GM23338 (cell line): ENCODE measurements at regions not wholly inside any gene's neighbourhood (a gene's known extent, or its start where the extent isn't known, plus 50 kb on each side); places are given as distances from the start of the nearest gene placed in this dataset.

Experiments
- ATAC-seq: fragments of 200-7000 bp; cut with Tn5 transposase; 3 replicates; pipeline ENCODE4 v1.9.1; 2020
- DNase-seq: peaks from one replicate; pipeline ENCODE4 v3.0.0-alpha.2; 2015; ENCODE audit warnings: low spot score
- H2AFZ ChIP-seq: fragments of 200-600 bp; sonication (generic); 2 replicates; pipeline ENCODE4 v1.8.0; 2016; ENCODE audit warnings: antibody characterized with exemption, mild to moderate bottlenecking, moderate library complexity
- H3F3A ChIP-seq: fragments of 200-600 bp; sonication (generic); replicated peaks from 2 replicates; pipeline ENCODE4 v1.8.0; 2017; ENCODE audit warnings: antibody characterized with exemption, mixed run types, low read depth
- H3K27ac ChIP-seq: fragments of 200-600 bp; sonication (generic); 2 replicates; pipeline ENCODE4 v1.6.1; 2016; ENCODE audit warnings: low read depth
- H3K27me3 ChIP-seq: fragments of 200-600 bp; sonication (generic); 2 replicates; pipeline ENCODE4 v1.8.0; 2016; ENCODE audit warnings: mild to moderate bottlenecking, mixed run types, moderate library complexity; ENCODE audit not compliant: insufficient read depth
- H3K36me3 ChIP-seq: fragments of 200-600 bp; sonication (generic); 2 replicates; pipeline ENCODE4 v1.8.0; 2016; ENCODE audit warnings: mild to moderate bottlenecking; ENCODE audit not compliant: insufficient read depth
- H3K4me1 ChIP-seq: fragments of 200-600 bp; sonication (generic); 2 replicates; pipeline ENCODE4 v1.8.0; 2016; ENCODE audit warnings: mild to moderate bottlenecking, moderate library complexity; ENCODE audit not compliant: insufficient read depth
- H3K4me2 ChIP-seq: fragments of 200-600 bp; sonication (generic); 2 replicates; pipeline ENCODE4 v1.7.1; 2017; ENCODE audit warnings: mixed run types
- H3K4me3 ChIP-seq: fragments of 200-600 bp; sonication (generic); 2 replicates; pipeline ENCODE4 v1.6.1; 2016; ENCODE audit warnings: mixed run types
- H3K79me2 ChIP-seq: fragments of 200-600 bp; sonication (generic); replicated peaks from 2 replicates; pipeline ENCODE4 v1.8.0; 2017; ENCODE audit warnings: mild to moderate bottlenecking; ENCODE audit not compliant: insufficient read depth
- H3K9me2 ChIP-seq: fragments of 200-600 bp; sonication (generic); 2 replicates; pipeline ENCODE4 v1.8.0; 2017; ENCODE audit not compliant: insufficient read depth
- H4K20me1 ChIP-seq: fragments of 200-600 bp; sonication (generic); replicated peaks from 2 replicates; pipeline ENCODE4 v1.8.0; 2017; ENCODE audit warnings: mild to moderate bottlenecking; ENCODE audit not compliant: insufficient read depth
- H3K27ac Mint-ChIP-seq: 2 replicates; pipeline ENCODE4 v1.8.0; 2020; ENCODE audit warnings: inconsistent platforms, mild to moderate bottlenecking, moderate library complexity, mixed read lengths
- H3K27me3 Mint-ChIP-seq: 3 replicates; pipeline ENCODE4 v1.8.0; 2022; ENCODE audit warnings: low read depth, mild to moderate bottlenecking, moderate library complexity, mixed read lengths, inconsistent platforms; ENCODE audit not compliant: insufficient read depth, poor library complexity
- H3K36me3 Mint-ChIP-seq: 3 replicates; pipeline ENCODE4 v1.8.0; 2021; ENCODE audit warnings: low read depth, mild to moderate bottlenecking, inconsistent platforms, moderate library complexity, mixed read lengths
- H3K4me1 Mint-ChIP-seq: 3 replicates; pipeline ENCODE4 v1.8.0; 2020; ENCODE audit warnings: mild to moderate bottlenecking, inconsistent platforms, mixed read lengths
- H3K4me3 Mint-ChIP-seq: 3 replicates; pipeline ENCODE4 v1.8.0; 2021; ENCODE audit warnings: moderate library complexity, mild to moderate bottlenecking, inconsistent platforms, mixed read lengths
- H3K9me3 Mint-ChIP-seq: 3 replicates; pipeline ENCODE4 v1.8.0; 2020; ENCODE audit warnings: moderate library complexity, mild to moderate bottlenecking, inconsistent platforms, mixed read lengths
- CREB1 ChIP-seq: fragments of 250-450 bp; sonication (Bioruptor Pico); IDR thresholded peaks from 2 replicates; pipeline ENCODE4 v1.5.0; 2020; ENCODE audit warnings: low read depth, mild to moderate bottlenecking, moderate library complexity
- CTCF ChIP-seq, 2 experiments: fragments of 200-600 bp in 1 of 2; sonication (generic) in 1 of 2; conservative IDR thresholded peaks; 2 replicates each; pipeline versions ENCODE4 v1.5.1 to v1.6.1; 2016 to 2017; ENCODE audit warnings: antibody characterized with exemption in 2 of 2, low read depth in 2 of 2, mild to moderate bottlenecking in 2 of 2, moderate library complexity in 1 of 2
- JUNB ChIP-seq: IDR thresholded peaks from one replicate; pipeline ENCODE4 v1.6.1; 2016; ENCODE audit warnings: antibody characterized with exemption; ENCODE audit not compliant: unreplicated experiment
- STAT1 ChIP-seq: IDR thresholded peaks from one replicate; pipeline ENCODE4 v1.6.1; 2016; ENCODE audit warnings: antibody characterized with exemption; ENCODE audit not compliant: unreplicated experiment
- ZNF331 ChIP-seq: fragments of 250-450 bp; sonication (Bioruptor Pico); IDR thresholded peaks from 2 replicates; pipeline ENCODE4 v1.5.0; 2020; ENCODE audit warnings: low read depth, mild to moderate bottlenecking, moderate library complexity
- TF ChIP-seq, protein P1 (sequence below): IDR thresholded peaks from one replicate; pipeline ENCODE4 v1.6.1; 2018; ENCODE audit warnings: antibody characterized with exemption; ENCODE audit not compliant: unreplicated experiment

GRCh38 chr13:61002686-61003085 is 413.0 kb downstream of the PCDH20 start:
- Mint-ChIP-seq H3K4me3 (no peak overlapping the region), H3K27me3 (peaks cover 7% of the 10 kb centered on the region), H3K9me3 (peaks cover 23% of the 10 kb centered on the region), H3K4me1 (0 out of 3 replicates have a peak, but pooled peaks cover 2% of the 10 kb centered on the region), H3K27ac (no peak overlapping the region; the same call in 1 of the 2 replicates), H3K36me3 (peaks cover 23% of the 10 kb centered on the region)
- H3K27ac ChIP-seq = no peak overlapping the region
- TF ChIP-seq CREB1 (CRISPR knock-in tag) (no peak), ZNF331 (CRISPR knock-in tag) (no peak), CTCF (conservative IDR thresholded peaks at IDR 0.05; ENCODE audit: low read depth in 2 of 2) (peak in 1 of 2 experiments; percentile 56; a peak in 2 of 4 replicates), STAT1 (no peak), JUNB (no peak)
- TF ChIP-seq, protein P1, sequence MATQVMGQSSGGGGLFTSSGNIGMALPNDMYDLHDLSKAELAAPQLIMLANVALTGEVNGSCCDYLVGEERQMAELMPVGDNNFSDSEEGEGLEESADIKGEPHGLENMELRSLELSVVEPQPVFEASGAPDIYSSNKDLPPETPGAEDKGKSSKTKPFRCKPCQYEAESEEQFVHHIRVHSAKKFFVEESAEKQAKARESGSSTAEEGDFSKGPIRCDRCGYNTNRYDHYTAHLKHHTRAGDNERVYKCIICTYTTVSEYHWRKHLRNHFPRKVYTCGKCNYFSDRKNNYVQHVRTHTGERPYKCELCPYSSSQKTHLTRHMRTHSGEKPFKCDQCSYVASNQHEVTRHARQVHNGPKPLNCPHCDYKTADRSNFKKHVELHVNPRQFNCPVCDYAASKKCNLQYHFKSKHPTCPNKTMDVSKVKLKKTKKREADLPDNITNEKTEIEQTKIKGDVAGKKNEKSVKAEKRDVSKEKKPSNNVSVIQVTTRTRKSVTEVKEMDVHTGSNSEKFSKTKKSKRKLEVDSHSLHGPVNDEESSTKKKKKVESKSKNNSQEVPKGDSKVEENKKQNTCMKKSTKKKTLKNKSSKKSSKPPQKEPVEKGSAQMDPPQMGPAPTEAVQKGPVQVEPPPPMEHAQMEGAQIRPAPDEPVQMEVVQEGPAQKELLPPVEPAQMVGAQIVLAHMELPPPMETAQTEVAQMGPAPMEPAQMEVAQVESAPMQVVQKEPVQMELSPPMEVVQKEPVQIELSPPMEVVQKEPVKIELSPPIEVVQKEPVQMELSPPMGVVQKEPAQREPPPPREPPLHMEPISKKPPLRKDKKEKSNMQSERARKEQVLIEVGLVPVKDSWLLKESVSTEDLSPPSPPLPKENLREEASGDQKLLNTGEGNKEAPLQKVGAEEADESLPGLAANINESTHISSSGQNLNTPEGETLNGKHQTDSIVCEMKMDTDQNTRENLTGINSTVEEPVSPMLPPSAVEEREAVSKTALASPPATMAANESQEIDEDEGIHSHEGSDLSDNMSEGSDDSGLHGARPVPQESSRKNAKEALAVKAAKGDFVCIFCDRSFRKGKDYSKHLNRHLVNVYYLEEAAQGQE = no peak
- no peaks in the 10 kb centered on the region for H3K79me2 ChIP-seq
- ATAC-seq (no peak; the same call in 2 of the 3 replicates), DNase-seq (peak; percentile 10)
- no peak overlapping the region for H3K4me3 ChIP-seq
- no peak overlapping the region; the same call in 1 of the 2 replicates for H2AFZ ChIP-seq
- H3K36me3 ChIP-seq = peaks cover 12% of the 10 kb centered on the region; the same call in 1 of the 2 replicates
- no peak overlapping the region for H3K4me2 ChIP-seq
- no peaks in the 10 kb centered on the region for H4K20me1 ChIP-seq
- no peaks in the 10 kb centered on the region for H3K27me3 ChIP-seq
- no peaks in the 10 kb centered on the region for H3K4me1 ChIP-seq
- no peaks in the 10 kb centered on the region for H3F3A ChIP-seq
- H3K9me2 ChIP-seq = peaks cover 6% of the 10 kb centered on the region; the same call in 1 of the 2 replicates

DNA sequence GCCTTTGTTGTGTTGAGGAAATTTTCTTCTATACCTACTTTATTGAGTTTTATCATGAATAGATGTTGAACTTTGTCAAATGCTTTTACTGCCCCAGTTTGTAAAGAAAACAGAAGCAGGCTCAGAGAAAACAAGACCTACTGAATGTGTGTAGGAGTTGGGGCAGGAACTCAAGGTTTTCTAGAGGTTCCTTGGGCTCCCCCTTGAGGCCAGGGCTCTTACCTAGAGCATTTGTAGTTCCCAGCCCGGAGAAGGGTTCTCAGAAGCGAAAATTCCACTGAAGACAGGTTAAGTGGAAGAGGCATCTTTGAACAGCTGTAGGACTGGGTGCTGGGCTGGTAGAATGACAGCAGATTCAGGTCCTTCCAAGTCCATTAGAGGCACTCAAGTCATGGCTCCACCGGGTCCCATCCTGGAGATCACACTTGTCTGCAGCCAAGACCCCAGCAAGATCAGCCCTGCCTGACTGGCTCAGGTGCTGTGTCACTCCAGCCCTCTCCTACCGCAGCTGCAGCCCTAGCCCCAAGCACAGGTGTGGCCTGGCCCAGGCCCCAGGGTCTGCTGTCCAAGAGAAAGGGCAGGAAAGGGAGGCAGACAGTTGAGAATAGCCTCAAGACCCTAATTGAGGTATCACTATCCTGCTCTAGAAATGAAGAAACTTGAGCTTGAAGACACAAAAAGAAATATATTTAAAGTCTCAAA is 425.5 kb downstream of the PCDH20 start:
- no peaks in the 10 kb centered on the region; the same call in 2 of the 3 replicates for H3K9me3 Mint-ChIP-seq
- Histone ChIP-seq H3K4me1 (no peaks in the 10 kb centered on the region), H3K9me2 (no peaks in the 10 kb centered on the region), H3K36me3 (no peaks in the 10 kb centered on the region), H3F3A (no peaks in the 10 kb centered on the region), H4K20me1 (no peaks in the 10 kb centered on the region), H2AFZ (no peak overlapping the region), H3K4me3 (no peak overlapping the region), H3K79me2 (no peaks in the 10 kb centered on the region), H3K4me2 (no peak overlapping the region), H3K27me3 (no peaks in the 10 kb centered on the region), H3K27ac (no peak overlapping the region)
- H3K27me3 Mint-ChIP-seq = peaks cover 3% of the 10 kb centered on the region
- DNase-seq = peak; percentile 72
- H3K27ac Mint-ChIP-seq = no peak overlapping the region
- no peaks in the 10 kb centered on the region for H3K36me3 Mint-ChIP-seq
- no peak overlapping the region for H3K4me3 Mint-ChIP-seq
- TF ChIP-seq CTCF (conservative IDR thresholded peaks at IDR 0.05; ENCODE audit: low read depth in 2 of 2) = peak; percentile 60 to 73
- TF ChIP-seq STAT1 = no peak
- no peaks in the 10 kb centered on the region for H3K4me1 Mint-ChIP-seq
- peak; percentile 61 for ATAC-seq
